ENCODE measurements at regions not wholly inside any gene's neighbourhood (a gene's known extent, or its start where the extent isn't known, plus 50 kb on each side); places are given as distances from the start of the nearest gene placed in this dataset.
"Not testable (repeated sequence)": the region's sequence is repeated elsewhere in the genome, so short reads cannot be mapped to it uniquely, and the experiment has no call there.

GRCh38 chr3:137695351-137695750, 68.8 kb upstream of the SOX14 start:
- Histone ChIP-seq H3K36me3 (ENCODE audit: insufficient read depth, low read length) (no peaks in the 10 kb centered on the region), H3K27ac (ENCODE audit: low read depth in 1 of 2, low read length in 2 of 2) (no peak overlapping the region), H3K9me3 (ENCODE audit: control insufficient read depth in 1 of 2, insufficient read depth in 1 of 2, low read length in 2 of 2) (peaks cover 0 to 5% of the 10 kb centered on the region in 2 experiments), H3K4me1 (ENCODE audit: insufficient read depth, low read length) (no peaks in the 10 kb centered on the region), H3K27me3 (ENCODE audit: control insufficient read depth in 1 of 2, insufficient read depth in 2 of 2, low read length in 2 of 2) (no peaks in the 10 kb centered on the region), H3K4me3 (ENCODE audit: low read length) (no peak overlapping the region)
- ATAC-seq (ENCODE audit: poor library complexity) (no peak), DNase-seq (no peak)
- Mint-ChIP-seq H3K27me3 (no peaks in the 10 kb centered on the region), H3K27ac (no peak overlapping the region), H3K4me1 (ENCODE audit: low read depth) (no peaks in the 10 kb centered on the region), H3K36me3 (ENCODE audit: low read depth) (no peaks in the 10 kb centered on the region), H3K9me3 (peaks cover 5% of the 10 kb centered on the region), H3K4me3 (no peak overlapping the region)
- CTCF ChIA-PET, result no interaction called here
- intact Hi-C loops (cut with DNase I, micrococcal nuclease), result no loop called here
- no peak for TF ChIP-seq CTCF (IDR thresholded peaks at IDR 0.05)
- POLR2A ChIA-PET, result no interaction called here

- no peaks in the 10 kb centered on the region for H3K36me3 Mint-ChIP-seq (ENCODE audit: low read depth)
- H3K4me3 Mint-ChIP-seq, result no peak overlapping the region
- intact Hi-C loops (cut with DNase I, micrococcal nuclease), result no loop called here
- no peaks in the 10 kb centered on the region for H3K27me3 Mint-ChIP-seq
- no peak for TF ChIP-seq CTCF (IDR thresholded peaks at IDR 0.05)
- Histone ChIP-seq H3K4me3 (ENCODE audit: low read length) (no peak overlapping the region), H3K36me3 (ENCODE audit: insufficient read depth, low read length) (no peaks in the 10 kb centered on the region), H3K27me3 (ENCODE audit: control insufficient read depth in 1 of 2, insufficient read depth in 2 of 2, low read length in 2 of 2) (no peaks in the 10 kb centered on the region), H3K9me3 (ENCODE audit: control insufficient read depth in 1 of 2, insufficient read depth in 1 of 2, low read length in 2 of 2) (no peaks in the 10 kb centered on the region), H3K27ac (ENCODE audit: low read depth in 1 of 2, low read length in 2 of 2) (no peak overlapping the region), H3K4me1 (ENCODE audit: insufficient read depth, low read length) (no peaks in the 10 kb centered on the region)
- ChIA-PET CTCF (no interaction called here), POLR2A (no interaction called here)
- no peaks in the 10 kb centered on the region for H3K4me1 Mint-ChIP-seq (ENCODE audit: low read depth)
- H3K27ac Mint-ChIP-seq, result no peak overlapping the region
- DNase-seq (no peak), ATAC-seq (ENCODE audit: poor library complexity) (no peak)
- peaks cover 3% of the 10 kb centered on the region for H3K9me3 Mint-ChIP-seq
These were observed 55.0 kb upstream of the SOX14 start for GRCh38 chr3:137709011-137709601.

GRCh38 chr3:137713965-137714364, 50.1 kb upstream of the SOX14 start:
- CTCF ChIA-PET; intact Hi-C loops (cut with DNase I, micrococcal nuclease); H3K27ac ChIP-seq (ENCODE audit: low read depth in 1 of 2, low read length in 2 of 2); ATAC-seq (ENCODE audit: poor library complexity); H3K36me3 Mint-ChIP-seq (ENCODE audit: low read depth); POLR2A ChIA-PET; DNase-seq; H3K36me3 ChIP-seq (ENCODE audit: insufficient read depth, low read length); H3K27ac Mint-ChIP-seq; H3K4me3 Mint-ChIP-seq; H3K4me1 ChIP-seq (ENCODE audit: insufficient read depth, low read length); H3K27me3 Mint-ChIP-seq; H3K27me3 ChIP-seq (ENCODE audit: control insufficient read depth in 1 of 2, insufficient read depth in 2 of 2, low read length in 2 of 2); H3K4me1 Mint-ChIP-seq (ENCODE audit: low read depth); H3K9me3 ChIP-seq (ENCODE audit: control insufficient read depth in 1 of 2, insufficient read depth in 1 of 2, low read length in 2 of 2); H3K4me3 ChIP-seq (ENCODE audit: low read length): not testable (repeated sequence)
- H3K9me3 Mint-ChIP-seq, result peaks cover 18% of the 10 kb centered on the region

All from CD4-positive, alpha-beta T cell (primary cell).